HG03103 (cell line): ENCODE measurements at regions not wholly inside any gene's neighbourhood (a gene's known extent, or its start where the extent isn't known, plus 50 kb on each side); places are given as distances from the start of the nearest gene placed in this dataset.

Experiments
- ATAC-seq: cut with Tn5 transposase; IDR thresholded peaks from one replicate; pipeline ENCODE4 v1.9.1; 2021; ENCODE audit warnings: low read depth; ENCODE audit not compliant: unreplicated experiment

- ATAC-seq: no peak
These were observed 546.8 kb upstream of the ZNF608 start for GRCh38 chr5:125293223-125293622.

- no peak for ATAC-seq
These were observed 547.3 kb upstream of the ZNF608 start for GRCh38 chr5:125293726-125294125.

GRCh38 chr5:125294844-125295243, 548.4 kb upstream of the ZNF608 start:
- no peak for ATAC-seq

GRCh38 chr5:125295405-125295872, 549.0 kb upstream of the ZNF608 start:
- ATAC-seq: no peak

GRCh38 chr5:125298258-125298657, 551.8 kb upstream of the ZNF608 start:
- ATAC-seq: no peak

- no peak for ATAC-seq
These were observed 552.4 kb upstream of the ZNF608 start for GRCh38 chr5:125298746-125299379.

GRCh38 chr5:125301711-125302110, 555.3 kb upstream of the ZNF608 start:
- no peak for ATAC-seq

- no peak for ATAC-seq
These were observed 556.1 kb upstream of the ZNF608 start for GRCh38 chr5:125302577-125302976.

GRCh38 chr5:125306741-125307140, 560.3 kb upstream of the ZNF608 start:
- no peak for ATAC-seq

GRCh38 chr5:125310749-125311148, 564.3 kb upstream of the ZNF608 start:
- ATAC-seq: no peak

GRCh38 chr5:125311743-125312142, 565.3 kb upstream of the ZNF608 start:
- no peak for ATAC-seq

GRCh38 chr5:125313555-125313954, 567.1 kb upstream of the ZNF608 start:
- no peak for ATAC-seq

GRCh38 chr5:125315306-125315705, 568.9 kb upstream of the ZNF608 start:
- ATAC-seq: no peak

- ATAC-seq: no peak
These were observed 570.0 kb upstream of the ZNF608 start for GRCh38 chr5:125316391-125316790.

- no peak for ATAC-seq
These were observed 570.6 kb upstream of the ZNF608 start for GRCh38 chr5:125316915-125317535.

GRCh38 chr5:125317536-125317995, 571.1 kb upstream of the ZNF608 start:
- no peak for ATAC-seq

- ATAC-seq: no peak
These were observed 575.2 kb upstream of the ZNF608 start for GRCh38 chr5:125321654-125322053.

GRCh38 chr5:125323613-125324012, 577.2 kb upstream of the ZNF608 start:
- no peak for ATAC-seq

GRCh38 chr5:125325488-125326149, 579.2 kb upstream of the ZNF608 start:
- no peak for ATAC-seq

- no peak for ATAC-seq
These were observed 579.7 kb upstream of the ZNF608 start for GRCh38 chr5:125326150-125326510.

GRCh38 chr5:125327676-125328075, 581.2 kb upstream of the ZNF608 start:
- no peak for ATAC-seq
